ENCODE measurements at regions not wholly inside any gene's neighbourhood (a gene's known extent, or its start where the extent isn't known, plus 50 kb on each side); places are given as distances from the start of the nearest gene placed in this dataset.

DNA sequence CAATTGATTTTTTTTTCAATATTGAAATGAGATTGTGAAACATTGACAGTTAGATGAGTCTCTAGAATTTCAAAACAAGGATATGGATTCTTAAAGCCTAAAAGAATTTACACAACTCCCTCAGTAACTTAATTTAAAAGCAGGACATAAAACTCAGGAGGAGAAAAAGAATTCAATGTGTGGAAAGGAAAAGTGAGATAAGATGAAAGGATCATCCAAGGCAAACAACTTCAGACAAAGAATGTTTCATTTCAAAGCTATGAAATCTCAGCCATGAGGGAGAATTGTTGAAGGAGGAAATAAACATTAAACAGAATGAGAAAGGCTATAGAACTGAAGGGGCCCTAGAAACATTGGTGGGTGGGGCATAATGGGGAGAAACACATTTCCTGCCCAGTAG is 191.7 kb upstream of the NOX3 start:
- peak overlapping the region; percentile 19 for H2AFZ ChIP-seq (replicated peaks; ENCODE audit: low read length, poor library complexity)
- H3K79me1 ChIP-seq (ENCODE audit: low read depth in 1 of 2, low read length in 2 of 2): no peaks in the 10 kb centered on the region
- H3K4me1 ChIP-seq (ENCODE audit: control insufficient read depth, insufficient read depth, low read length): peaks cover 4% of the 10 kb centered on the region
- POLR2A ChIA-PET (ENCODE audit: unreplicated experiment): no interaction called here
- no peak overlapping the region for H3K4me3 ChIP-seq (ENCODE audit: insufficient read depth, low read depth, low read length)
- H2BK20ac ChIP-seq (ENCODE audit: low read depth, low read length): no peak overlapping the region
- CTCF ChIA-PET: no interaction called here
- no peak overlapping the region for H3K23ac ChIP-seq (ENCODE audit: low read depth, low read length)
- no peak overlapping the region for H2AK9ac ChIP-seq (replicated peaks; ENCODE audit: low read depth, low read length, poor library complexity)
- H4K8ac ChIP-seq (ENCODE audit: low read depth in 2 of 2, low read length in 2 of 2): peak overlapping the region; percentile 31 to 67; a peak in 3 of 4 replicates
- H3K27me3 ChIP-seq (ENCODE audit: control insufficient read depth, insufficient read depth, low read length): no peaks in the 10 kb centered on the region
- H3K4me2 ChIP-seq (ENCODE audit: low read depth, low read length): peak overlapping the region; percentile 79
- H3K9ac ChIP-seq (ENCODE audit: low read depth, low read length): no peak overlapping the region
- peak; percentile 31 for ATAC-seq (ENCODE audit: low read depth)
- dilution Hi-C loops (cut with HindIII; ENCODE audit: low sequenced_read_pairs, unreplicated experiment) (no loop called here), in situ Hi-C loops (cut with MboI; ENCODE audit: low sequenced_read_pairs) (no loop called here), intact Hi-C loops (cut with micrococcal nuclease) (no loop called here)
- no TSS peak for BruUV-seq (replicated peaks)
- H3K36me3 ChIP-seq (ENCODE audit: control insufficient read depth, insufficient read depth, low read length): no peaks in the 10 kb centered on the region
- peak overlapping the region; percentile 25; the same call in 1 of the 2 replicates for H2BK120ac ChIP-seq (ENCODE audit: low read depth, low read length)
- peak overlapping the region; percentile 72 for H2BK5ac ChIP-seq (ENCODE audit: low read depth, low read length, poor library complexity, severe bottlenecking)
- H3K27ac ChIP-seq (ENCODE audit: insufficient read depth, low read length): peak overlapping the region; percentile 18; the same call in 1 of the 2 replicates
- H2BK15ac ChIP-seq (ENCODE audit: low read depth, low read length): peak overlapping the region; percentile 69; the same call in 2 of the 3 replicates
- TF ChIP-seq CEBPB (IDR thresholded peaks at IDR 0.05; ENCODE audit: low read depth, low read length): no peak
- TF ChIP-seq SMC3 (IDR thresholded peaks at IDR 0.05; ENCODE audit: low read depth, low read length): no peak
- TF ChIP-seq, protein P1, sequence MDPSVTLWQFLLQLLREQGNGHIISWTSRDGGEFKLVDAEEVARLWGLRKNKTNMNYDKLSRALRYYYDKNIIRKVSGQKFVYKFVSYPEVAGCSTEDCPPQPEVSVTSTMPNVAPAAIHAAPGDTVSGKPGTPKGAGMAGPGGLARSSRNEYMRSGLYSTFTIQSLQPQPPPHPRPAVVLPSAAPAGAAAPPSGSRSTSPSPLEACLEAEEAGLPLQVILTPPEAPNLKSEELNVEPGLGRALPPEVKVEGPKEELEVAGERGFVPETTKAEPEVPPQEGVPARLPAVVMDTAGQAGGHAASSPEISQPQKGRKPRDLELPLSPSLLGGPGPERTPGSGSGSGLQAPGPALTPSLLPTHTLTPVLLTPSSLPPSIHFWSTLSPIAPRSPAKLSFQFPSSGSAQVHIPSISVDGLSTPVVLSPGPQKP (IDR thresholded peaks at IDR 0.05; ENCODE audit: borderline replicate concordance, low read depth, low read length): no peak
- no peak for TF ChIP-seq RCOR1 (IDR thresholded peaks at IDR 0.05; ENCODE audit: insufficient replicate concordance, low read length)
- TF ChIP-seq, protein P2, sequence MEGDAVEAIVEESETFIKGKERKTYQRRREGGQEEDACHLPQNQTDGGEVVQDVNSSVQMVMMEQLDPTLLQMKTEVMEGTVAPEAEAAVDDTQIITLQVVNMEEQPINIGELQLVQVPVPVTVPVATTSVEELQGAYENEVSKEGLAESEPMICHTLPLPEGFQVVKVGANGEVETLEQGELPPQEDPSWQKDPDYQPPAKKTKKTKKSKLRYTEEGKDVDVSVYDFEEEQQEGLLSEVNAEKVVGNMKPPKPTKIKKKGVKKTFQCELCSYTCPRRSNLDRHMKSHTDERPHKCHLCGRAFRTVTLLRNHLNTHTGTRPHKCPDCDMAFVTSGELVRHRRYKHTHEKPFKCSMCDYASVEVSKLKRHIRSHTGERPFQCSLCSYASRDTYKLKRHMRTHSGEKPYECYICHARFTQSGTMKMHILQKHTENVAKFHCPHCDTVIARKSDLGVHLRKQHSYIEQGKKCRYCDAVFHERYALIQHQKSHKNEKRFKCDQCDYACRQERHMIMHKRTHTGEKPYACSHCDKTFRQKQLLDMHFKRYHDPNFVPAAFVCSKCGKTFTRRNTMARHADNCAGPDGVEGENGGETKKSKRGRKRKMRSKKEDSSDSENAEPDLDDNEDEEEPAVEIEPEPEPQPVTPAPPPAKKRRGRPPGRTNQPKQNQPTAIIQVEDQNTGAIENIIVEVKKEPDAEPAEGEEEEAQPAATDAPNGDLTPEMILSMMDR (conservative IDR thresholded peaks at IDR 0.05; ENCODE audit: low read depth, low read length): no peak
- no peak for TF ChIP-seq NFE2L2 (IDR thresholded peaks at IDR 0.05; ENCODE audit: low read depth, low read length)
- no peak for TF ChIP-seq RFX5 (IDR thresholded peaks at IDR 0.05; ENCODE audit: low read depth, low read length)
- TF ChIP-seq, protein P3, sequence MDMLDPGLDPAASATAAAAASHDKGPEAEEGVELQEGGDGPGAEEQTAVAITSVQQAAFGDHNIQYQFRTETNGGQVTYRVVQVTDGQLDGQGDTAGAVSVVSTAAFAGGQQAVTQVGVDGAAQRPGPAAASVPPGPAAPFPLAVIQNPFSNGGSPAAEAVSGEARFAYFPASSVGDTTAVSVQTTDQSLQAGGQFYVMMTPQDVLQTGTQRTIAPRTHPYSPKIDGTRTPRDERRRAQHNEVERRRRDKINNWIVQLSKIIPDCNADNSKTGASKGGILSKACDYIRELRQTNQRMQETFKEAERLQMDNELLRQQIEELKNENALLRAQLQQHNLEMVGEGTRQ (IDR thresholded peaks at IDR 0.05; ENCODE audit: low read depth, low read length): no peak
- no peak for TF ChIP-seq MXI1 (IDR thresholded peaks at IDR 0.05; ENCODE audit: borderline replicate concordance, low read depth, low read length)
- no peak for TF ChIP-seq MAFK (IDR thresholded peaks at IDR 0.05; ENCODE audit: low read depth, low read length)
- no peak for TF ChIP-seq CHD1 (IDR thresholded peaks at IDR 0.05; ENCODE audit: low read depth, low read length)
- no peak for TF ChIP-seq MAZ (IDR thresholded peaks at IDR 0.05; ENCODE audit: borderline replicate concordance, low read depth, low read length)
- TF ChIP-seq POLR2A (IDR thresholded peaks at IDR 0.05; ENCODE audit: low read depth, low read length): no peak
- no peak for TF ChIP-seq RAD21 (IDR thresholded peaks at IDR 0.05; ENCODE audit: low read length)
- TF ChIP-seq BHLHE40 (IDR thresholded peaks at IDR 0.05; ENCODE audit: low read depth, low read length): no peak
- H3K56ac ChIP-seq (ENCODE audit: extremely low read depth, insufficient read depth, low read length): no peak overlapping the region
- H4K5ac ChIP-seq (ENCODE audit: low read depth, low read length): peak overlapping the region; percentile 85
- H3K4ac ChIP-seq (ENCODE audit: low read depth, low read length): no peak overlapping the region
- peak overlapping the region; percentile 81; the same call in 1 of the 2 replicates for H3K18ac ChIP-seq (ENCODE audit: low read depth, low read length)
- H2AK5ac ChIP-seq (ENCODE audit: low read depth, low read length): no peak overlapping the region; the same call in 1 of the 2 replicates
- 0 out of 2 replicates have a peak, but pooled peaks cover 3% of the 10 kb centered on the region for H3K9me3 ChIP-seq (ENCODE audit: control insufficient read depth, insufficient read depth, low read length)
- no peaks in the 10 kb centered on the region for H4K20me1 ChIP-seq (ENCODE audit: insufficient read depth, low read length)
- peak overlapping the region; percentile 68; the same call in 1 of the 2 replicates for H4K91ac ChIP-seq (ENCODE audit: insufficient read depth, low read depth, low read length)
- peak overlapping the region; percentile 5; the same call in 1 of the 2 replicates for H3K14ac ChIP-seq (replicated peaks; ENCODE audit: low read depth, low read length)
- H3K9me1 ChIP-seq (ENCODE audit: insufficient read depth, low read length): no peaks in the 10 kb centered on the region
- peak; percentile 16 for DNase-seq
